ENCODE measurements at regions not wholly inside any gene's neighbourhood (a gene's known extent, or its start where the extent isn't known, plus 50 kb on each side); places are given as distances from the start of the nearest gene placed in this dataset.

DNA sequence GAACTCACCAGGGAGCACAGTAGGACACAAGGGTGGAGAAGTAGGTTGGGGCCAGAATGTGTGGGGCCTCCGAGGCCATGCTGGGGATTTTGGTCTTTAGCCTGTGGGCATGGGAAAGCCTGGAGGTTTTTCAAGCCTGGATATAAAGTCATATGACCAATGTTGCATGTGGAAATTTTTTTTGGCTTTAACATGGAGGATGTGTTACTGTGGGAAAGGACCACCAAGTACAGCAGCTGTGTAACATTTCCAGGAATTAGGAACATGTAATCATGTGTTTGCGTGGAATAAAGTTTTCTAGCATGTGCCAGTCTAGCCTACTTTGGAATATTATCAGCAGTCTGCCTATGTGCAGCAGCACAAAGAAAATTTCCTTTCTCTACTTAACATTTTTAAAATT is 78.5 kb downstream of the TNFSF18 start:
- no peak for DNase-seq (ENCODE audit: low read depth in 6 of 9, low spot score in 9 of 9)
- Histone ChIP-seq H3K27ac (ENCODE audit: low read depth in 1 of 2, low read length in 1 of 2) (peak overlapping the region in 1 of 2 donors; percentile 0), H3K27me3 (ENCODE audit: control insufficient read depth in 2 of 2, insufficient read depth in 1 of 2, low read length in 1 of 2) (no peaks in the 10 kb centered on the region), H3K4me3 (ENCODE audit: low read length in 2 of 2) (no peak overlapping the region), H3K36me3 (ENCODE audit: control insufficient read depth in 2 of 2, insufficient read depth in 2 of 2, low read length in 1 of 2) (no peaks in the 10 kb centered on the region), H3K9me3 (ENCODE audit: control insufficient read depth in 2 of 2, insufficient read depth in 1 of 2, low read length in 1 of 2) (no peaks in the 10 kb centered on the region), H3K4me1 (ENCODE audit: control insufficient read depth in 2 of 2, insufficient read depth in 2 of 2, low read length in 2 of 2) (no peaks in the 10 kb centered on the region)
- 98% methylated on average over 2 of the region's 2 CpGs for WGBS

- Histone ChIP-seq H3K27me3 (ENCODE audit: control insufficient read depth in 2 of 2, insufficient read depth in 1 of 2, low read length in 1 of 2) (no peaks in the 10 kb centered on the region), H3K36me3 (ENCODE audit: control insufficient read depth in 2 of 2, insufficient read depth in 2 of 2, low read length in 1 of 2) (no peaks in the 10 kb centered on the region), H3K4me1 (ENCODE audit: control insufficient read depth in 2 of 2, insufficient read depth in 2 of 2, low read length in 2 of 2) (no peaks in the 10 kb centered on the region), H3K4me3 (ENCODE audit: low read length in 2 of 2) (no peak overlapping the region), H3K27ac (ENCODE audit: low read depth in 1 of 2, low read length in 1 of 2) (no peak overlapping the region), H3K9me3 (ENCODE audit: control insufficient read depth in 2 of 2, insufficient read depth in 1 of 2, low read length in 1 of 2) (no peaks in the 10 kb centered on the region)
- DNase-seq (ENCODE audit: low read depth in 6 of 9, low spot score in 9 of 9), result no peak
- 70% methylated on average over 4 of the region's 4 CpGs for WGBS
Measured at GRCh38 chr1:172973424-172973823, 77.3 kb downstream of the TNFSF18 start.

DNA sequence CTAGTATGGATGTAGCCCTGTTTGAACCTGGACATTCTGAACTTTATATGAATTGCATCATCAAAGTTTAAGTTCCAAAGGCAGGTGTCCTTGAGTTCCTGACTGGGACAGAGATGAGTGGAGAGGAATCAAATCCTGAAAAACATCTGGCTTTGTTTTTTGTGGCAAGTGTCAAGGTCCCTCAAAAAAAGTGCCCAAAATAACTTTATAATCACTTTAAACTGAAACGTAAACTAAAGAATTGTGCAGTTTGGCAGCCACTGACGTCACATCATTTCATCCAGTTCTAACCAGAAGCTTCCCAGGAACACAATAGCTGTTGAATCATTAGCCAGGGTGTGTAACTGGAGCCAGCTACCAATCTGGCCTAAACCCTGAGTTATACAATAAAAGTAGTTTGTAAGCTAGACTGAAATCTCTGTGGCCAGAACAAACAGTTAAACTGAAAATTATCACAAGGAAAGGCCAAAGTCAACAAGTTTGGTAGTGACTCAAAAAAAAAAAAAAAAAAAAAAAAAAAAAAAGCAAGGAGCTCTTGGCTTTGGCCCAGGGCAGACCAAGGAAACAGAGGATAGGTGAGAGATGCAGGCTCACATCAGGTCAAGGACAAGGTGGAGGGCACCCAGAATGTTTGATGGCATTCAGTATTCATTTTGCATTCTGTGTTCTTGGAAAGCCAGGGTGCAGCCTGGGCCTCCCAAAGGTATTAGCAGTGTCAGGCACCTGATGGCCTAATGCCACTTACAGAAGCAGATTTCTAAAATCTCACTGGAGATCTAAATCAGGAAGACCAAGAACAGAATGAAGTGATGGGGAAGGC is 74.3 kb downstream of the TNFSF18 start:
- H3K9me3 ChIP-seq (ENCODE audit: control insufficient read depth in 2 of 2, insufficient read depth in 1 of 2, low read length in 1 of 2), result no peaks in the 10 kb centered on the region
- no peak overlapping the region for H3K4me3 ChIP-seq (ENCODE audit: low read length in 2 of 2)
- no peaks in the 10 kb centered on the region for H3K27me3 ChIP-seq (ENCODE audit: control insufficient read depth in 2 of 2, insufficient read depth in 1 of 2, low read length in 1 of 2)
- WGBS, result 77% methylated on average over 2 of the region's 2 CpGs
- no peaks in the 10 kb centered on the region for H3K36me3 ChIP-seq (ENCODE audit: control insufficient read depth in 2 of 2, insufficient read depth in 2 of 2, low read length in 1 of 2)
- H3K4me1 ChIP-seq (ENCODE audit: control insufficient read depth in 2 of 2, insufficient read depth in 2 of 2, low read length in 2 of 2), result no peaks in the 10 kb centered on the region
- no peak for DNase-seq (ENCODE audit: low read depth in 6 of 9, low spot score in 9 of 9)
- no peak overlapping the region for H3K27ac ChIP-seq (ENCODE audit: low read depth in 1 of 2, low read length in 1 of 2)

GRCh38 chr1:172977296-172978017 is 73.3 kb downstream of the TNFSF18 start:
- H3K9me3 ChIP-seq (ENCODE audit: control insufficient read depth in 2 of 2, insufficient read depth in 1 of 2, low read length in 1 of 2), result no peaks in the 10 kb centered on the region
- 76% methylated on average over 5 of the region's 5 CpGs for WGBS
- no peaks in the 10 kb centered on the region for H3K27me3 ChIP-seq (ENCODE audit: control insufficient read depth in 2 of 2, insufficient read depth in 1 of 2, low read length in 1 of 2)
- no peak overlapping the region for H3K4me3 ChIP-seq (ENCODE audit: low read length in 2 of 2)
- H3K36me3 ChIP-seq (ENCODE audit: control insufficient read depth in 2 of 2, insufficient read depth in 2 of 2, low read length in 1 of 2), result no peaks in the 10 kb centered on the region
- H3K4me1 ChIP-seq (ENCODE audit: control insufficient read depth in 2 of 2, insufficient read depth in 2 of 2, low read length in 2 of 2), result no peaks in the 10 kb centered on the region
- H3K27ac ChIP-seq (ENCODE audit: low read depth in 1 of 2, low read length in 1 of 2), result no peak overlapping the region
- DNase-seq (ENCODE audit: low read depth in 6 of 9, low spot score in 9 of 9), result no peak

GRCh38 chr1:172978595-172978994 is 72.1 kb downstream of the TNFSF18 start:
- no peak for DNase-seq (ENCODE audit: low read depth in 6 of 9, low spot score in 9 of 9)
- Histone ChIP-seq H3K4me3 (ENCODE audit: low read length in 2 of 2) (no peak overlapping the region), H3K27me3 (ENCODE audit: control insufficient read depth in 2 of 2, insufficient read depth in 1 of 2, low read length in 1 of 2) (no peaks in the 10 kb centered on the region), H3K36me3 (ENCODE audit: control insufficient read depth in 2 of 2, insufficient read depth in 2 of 2, low read length in 1 of 2) (no peaks in the 10 kb centered on the region), H3K27ac (ENCODE audit: low read depth in 1 of 2, low read length in 1 of 2) (no peak overlapping the region), H3K4me1 (ENCODE audit: control insufficient read depth in 2 of 2, insufficient read depth in 2 of 2, low read length in 2 of 2) (no peaks in the 10 kb centered on the region), H3K9me3 (ENCODE audit: control insufficient read depth in 2 of 2, insufficient read depth in 1 of 2, low read length in 1 of 2) (no peaks in the 10 kb centered on the region)
- 95% methylated on average over 3 of the region's 3 CpGs for WGBS

DNA sequence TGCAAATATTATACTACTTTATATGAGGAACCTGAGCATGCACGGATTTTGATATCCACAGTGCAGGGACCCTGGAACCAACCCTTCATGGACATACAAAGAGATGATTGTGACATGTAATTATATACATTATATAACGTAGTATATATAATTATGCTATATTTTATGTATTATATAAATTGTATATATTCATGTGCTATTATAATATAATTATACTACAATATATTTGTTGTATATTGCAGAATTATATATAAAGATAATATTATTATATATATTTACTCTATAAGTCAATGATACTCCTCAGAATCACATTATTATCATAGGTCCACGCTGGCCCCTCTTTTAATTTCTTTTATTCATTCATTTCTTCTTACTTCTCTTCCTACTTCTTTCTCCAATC is 70.9 kb downstream of the TNFSF18 start:
- WGBS, result 98% methylated on average over 3 of the region's 3 CpGs
- Histone ChIP-seq H3K4me3 (ENCODE audit: low read length in 2 of 2) (no peak overlapping the region), H3K4me1 (ENCODE audit: control insufficient read depth in 2 of 2, insufficient read depth in 2 of 2, low read length in 2 of 2) (no peaks in the 10 kb centered on the region), H3K27ac (ENCODE audit: low read depth in 1 of 2, low read length in 1 of 2) (no peak overlapping the region), H3K9me3 (ENCODE audit: control insufficient read depth in 2 of 2, insufficient read depth in 1 of 2, low read length in 1 of 2) (no peaks in the 10 kb centered on the region), H3K36me3 (ENCODE audit: control insufficient read depth in 2 of 2, insufficient read depth in 2 of 2, low read length in 1 of 2) (no peaks in the 10 kb centered on the region), H3K27me3 (ENCODE audit: control insufficient read depth in 2 of 2, insufficient read depth in 1 of 2, low read length in 1 of 2) (no peaks in the 10 kb centered on the region)
- no peak for DNase-seq (ENCODE audit: low read depth in 6 of 9, low spot score in 9 of 9)

DNA sequence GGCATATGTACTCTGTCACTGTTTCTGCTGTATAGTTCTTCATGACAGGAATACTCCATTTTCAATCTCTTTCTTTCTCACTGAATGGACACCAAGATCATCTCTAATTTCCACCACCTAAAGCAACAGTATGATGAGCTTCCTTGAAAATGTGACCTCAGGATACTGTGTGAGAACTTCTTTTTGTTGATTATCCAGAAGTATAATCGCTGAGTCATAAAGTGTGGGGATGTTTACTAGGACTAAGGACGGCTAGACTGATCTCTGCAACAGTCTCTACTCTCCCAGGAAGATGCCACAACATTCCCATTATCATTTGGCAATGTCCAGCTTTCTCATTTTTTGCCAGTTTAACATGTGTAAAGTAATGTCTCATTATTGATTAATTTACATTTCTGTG is 70.3 kb downstream of the TNFSF18 start:
- no peaks in the 10 kb centered on the region for H3K9me3 ChIP-seq (ENCODE audit: control insufficient read depth in 2 of 2, insufficient read depth in 1 of 2, low read length in 1 of 2)
- no peak overlapping the region for H3K27ac ChIP-seq (ENCODE audit: low read depth in 1 of 2, low read length in 1 of 2)
- H3K36me3 ChIP-seq (ENCODE audit: control insufficient read depth in 2 of 2, insufficient read depth in 2 of 2, low read length in 1 of 2), result no peaks in the 10 kb centered on the region
- no peak for DNase-seq (ENCODE audit: low read depth in 6 of 9, low spot score in 9 of 9)
- no peak overlapping the region for H3K4me3 ChIP-seq (ENCODE audit: low read length in 2 of 2)
- H3K4me1 ChIP-seq (ENCODE audit: control insufficient read depth in 2 of 2, insufficient read depth in 2 of 2, low read length in 2 of 2), result no peaks in the 10 kb centered on the region
- H3K27me3 ChIP-seq (ENCODE audit: control insufficient read depth in 2 of 2, insufficient read depth in 1 of 2, low read length in 1 of 2), result no peaks in the 10 kb centered on the region
- WGBS, result 86% methylated on average over 2 of the region's 2 CpGs

DNA sequence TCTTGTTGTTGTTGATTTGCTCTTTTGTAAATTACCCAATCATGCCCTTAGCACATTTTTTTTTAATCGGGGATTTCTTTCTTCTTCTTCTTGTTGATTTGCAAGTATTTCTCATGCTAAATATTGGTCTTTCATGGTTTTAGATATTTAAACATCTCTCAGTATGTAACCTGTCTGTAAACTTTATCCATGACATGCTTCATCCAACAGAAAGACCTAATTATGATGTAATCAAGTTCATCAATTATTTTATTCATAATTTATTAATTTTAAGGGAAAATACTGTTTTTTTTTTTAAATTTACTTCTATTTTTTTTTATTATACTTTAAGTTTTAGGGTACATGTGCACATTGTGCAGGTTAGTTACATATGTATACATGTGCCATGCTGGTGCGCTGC is 69.8 kb downstream of the TNFSF18 start:
- Histone ChIP-seq H3K4me1 (ENCODE audit: control insufficient read depth in 2 of 2, insufficient read depth in 2 of 2, low read length in 2 of 2) (no peaks in the 10 kb centered on the region), H3K27me3 (ENCODE audit: control insufficient read depth in 2 of 2, insufficient read depth in 1 of 2, low read length in 1 of 2) (no peaks in the 10 kb centered on the region), H3K4me3 (ENCODE audit: low read length in 2 of 2) (no peak overlapping the region), H3K27ac (ENCODE audit: low read depth in 1 of 2, low read length in 1 of 2) (no peak overlapping the region), H3K9me3 (ENCODE audit: control insufficient read depth in 2 of 2, insufficient read depth in 1 of 2, low read length in 1 of 2) (no peaks in the 10 kb centered on the region), H3K36me3 (ENCODE audit: control insufficient read depth in 2 of 2, insufficient read depth in 2 of 2, low read length in 1 of 2) (no peaks in the 10 kb centered on the region)
- WGBS, result 97% methylated on average over 1 of the region's 2 CpGs
- DNase-seq (ENCODE audit: low read depth in 6 of 9, low spot score in 9 of 9), result no peak
